HepG2 (cell line): ENCODE measurements at regions not wholly inside any gene's neighbourhood (a gene's known extent, or its start where the extent isn't known, plus 50 kb on each side); places are given as distances from the start of the nearest gene placed in this dataset.

ENCODE experiments used
- ASH2L ChIP-seq: fragments of 300-600, 200-600 bp; sonication (generic); IDR thresholded peaks from 2 replicates; pipeline ENCODE4 v1.7.0; 2017; ENCODE audit warnings: low read depth, mild to moderate bottlenecking, moderate library complexity, mixed read lengths, low read length; ENCODE audit not compliant: insufficient read length
- NFKB2 ChIP-seq: sonication (generic); formaldehyde crosslinking; IDR thresholded peaks from 2 replicates; pipeline ENCODE4 v1.4.0; 2020; ENCODE audit warnings: missing genetic modification reagents, borderline replicate concordance
- POLR2A ChIP-seq, 2 experiments: IDR thresholded peaks; 2 replicates each; pipeline ENCODE4 v1.6.1; 2011; ENCODE audit warnings: low read depth in 2 of 2, low read length in 2 of 2, mild to moderate bottlenecking in 1 of 2, moderate library complexity in 1 of 2; ENCODE audit not compliant: insufficient read depth in 1 of 2
- ZBTB40 ChIP-seq, 2 experiments: fragments of 450-650 bp in 1 of 2; sonication (generic) in 1 of 2; formaldehyde crosslinking in 1 of 2; IDR thresholded peaks; 2 replicates each; pipeline versions ENCODE4 v1.6.1 to v1.8.0; 2016 to 2022; ENCODE audit warnings: antibody characterized with exemption in 1 of 2, mild to moderate bottlenecking in 1 of 2, missing genetic modification reagents in 1 of 2
- ZNF337 ChIP-seq: sonication (generic); formaldehyde crosslinking; IDR thresholded peaks from 2 replicates; pipeline ENCODE4 v1.5.1; 2020; ENCODE audit warnings: missing genetic modification reagents, low read depth, mild to moderate bottlenecking, borderline replicate concordance
- ZNF562 ChIP-seq: sonication (generic); formaldehyde crosslinking; IDR thresholded peaks from 2 replicates; pipeline ENCODE4 v1.8.0; 2022; ENCODE audit warnings: missing genetic modification reagents, borderline replicate concordance
- ZNF772 ChIP-seq: sonication (generic); formaldehyde crosslinking; IDR thresholded peaks from 2 replicates; pipeline ENCODE4 v1.5.0; 2020; ENCODE audit warnings: mild to moderate bottlenecking, missing genetic modification reagents
- ZNF883 ChIP-seq: sonication (generic); formaldehyde crosslinking; IDR thresholded peaks from 2 replicates; pipeline ENCODE4 v1.5.1; 2020; ENCODE audit warnings: mild to moderate bottlenecking, missing genetic modification reagents; ENCODE audit errors: not compliant biosample characterization
- TF ChIP-seq, protein P1 (sequence below): sonication (generic); formaldehyde crosslinking; conservative IDR thresholded peaks from 2 replicates; pipeline ENCODE4 v1.4.0; 2020; ENCODE audit warnings: mild to moderate bottlenecking, missing genetic modification reagents, moderate library complexity
- TF ChIP-seq, protein P2 (sequence below): sonication (generic); formaldehyde crosslinking; IDR thresholded peaks from 2 replicates; pipeline ENCODE4 v1.9.0; 2021; ENCODE audit warnings: missing genetic modification reagents, mild to moderate bottlenecking, borderline replicate concordance
- TF ChIP-seq, protein P3 (sequence below): sonication (generic); formaldehyde crosslinking; IDR thresholded peaks from 2 replicates; pipeline ENCODE4 v1.5.0; 2020; ENCODE audit warnings: missing genetic modification reagents, mild to moderate bottlenecking, borderline replicate concordance

- TF ChIP-seq, protein P1, sequence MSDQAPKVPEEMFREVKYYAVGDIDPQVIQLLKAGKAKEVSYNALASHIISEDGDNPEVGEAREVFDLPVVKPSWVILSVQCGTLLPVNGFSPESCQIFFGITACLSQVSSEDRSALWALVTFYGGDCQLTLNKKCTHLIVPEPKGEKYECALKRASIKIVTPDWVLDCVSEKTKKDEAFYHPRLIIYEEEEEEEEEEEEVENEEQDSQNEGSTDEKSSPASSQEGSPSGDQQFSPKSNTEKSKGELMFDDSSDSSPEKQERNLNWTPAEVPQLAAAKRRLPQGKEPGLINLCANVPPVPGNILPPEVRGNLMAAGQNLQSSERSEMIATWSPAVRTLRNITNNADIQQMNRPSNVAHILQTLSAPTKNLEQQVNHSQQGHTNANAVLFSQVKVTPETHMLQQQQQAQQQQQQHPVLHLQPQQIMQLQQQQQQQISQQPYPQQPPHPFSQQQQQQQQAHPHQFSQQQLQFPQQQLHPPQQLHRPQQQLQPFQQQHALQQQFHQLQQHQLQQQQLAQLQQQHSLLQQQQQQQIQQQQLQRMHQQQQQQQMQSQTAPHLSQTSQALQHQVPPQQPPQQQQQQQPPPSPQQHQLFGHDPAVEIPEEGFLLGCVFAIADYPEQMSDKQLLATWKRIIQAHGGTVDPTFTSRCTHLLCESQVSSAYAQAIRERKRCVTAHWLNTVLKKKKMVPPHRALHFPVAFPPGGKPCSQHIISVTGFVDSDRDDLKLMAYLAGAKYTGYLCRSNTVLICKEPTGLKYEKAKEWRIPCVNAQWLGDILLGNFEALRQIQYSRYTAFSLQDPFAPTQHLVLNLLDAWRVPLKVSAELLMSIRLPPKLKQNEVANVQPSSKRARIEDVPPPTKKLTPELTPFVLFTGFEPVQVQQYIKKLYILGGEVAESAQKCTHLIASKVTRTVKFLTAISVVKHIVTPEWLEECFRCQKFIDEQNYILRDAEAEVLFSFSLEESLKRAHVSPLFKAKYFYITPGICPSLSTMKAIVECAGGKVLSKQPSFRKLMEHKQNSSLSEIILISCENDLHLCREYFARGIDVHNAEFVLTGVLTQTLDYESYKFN (CRISPR knock-in tag), result peak; percentile 88
- TF ChIP-seq ZNF883 (CRISPR knock-in tag) (no peak), ZNF562 (CRISPR knock-in tag) (no peak), ZBTB40 (IDR thresholded peaks at IDR 0.05) (no peak), ZBTB40 (CRISPR knock-in tag; IDR thresholded peaks at IDR 0.05) (peak; percentile 45; the same call in 1 of the 2 replicates), ASH2L (peak; percentile 50), ZNF772 (peak; percentile 95), POLR2A (IDR thresholded peaks at IDR 0.05; ENCODE audit: insufficient read depth in 1 of 2, low read depth in 2 of 2, low read length in 2 of 2) (peak in 1 of 2 experiments; percentile 75; a peak in 2 of 4 replicates), NFKB2 (no peak), ZNF337 (no peak)
- TF ChIP-seq, protein P2, sequence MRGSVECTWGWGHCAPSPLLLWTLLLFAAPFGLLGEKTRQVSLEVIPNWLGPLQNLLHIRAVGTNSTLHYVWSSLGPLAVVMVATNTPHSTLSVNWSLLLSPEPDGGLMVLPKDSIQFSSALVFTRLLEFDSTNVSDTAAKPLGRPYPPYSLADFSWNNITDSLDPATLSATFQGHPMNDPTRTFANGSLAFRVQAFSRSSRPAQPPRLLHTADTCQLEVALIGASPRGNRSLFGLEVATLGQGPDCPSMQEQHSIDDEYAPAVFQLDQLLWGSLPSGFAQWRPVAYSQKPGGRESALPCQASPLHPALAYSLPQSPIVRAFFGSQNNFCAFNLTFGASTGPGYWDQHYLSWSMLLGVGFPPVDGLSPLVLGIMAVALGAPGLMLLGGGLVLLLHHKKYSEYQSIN (CRISPR knock-in tag), result no peak
- TF ChIP-seq, protein P3, sequence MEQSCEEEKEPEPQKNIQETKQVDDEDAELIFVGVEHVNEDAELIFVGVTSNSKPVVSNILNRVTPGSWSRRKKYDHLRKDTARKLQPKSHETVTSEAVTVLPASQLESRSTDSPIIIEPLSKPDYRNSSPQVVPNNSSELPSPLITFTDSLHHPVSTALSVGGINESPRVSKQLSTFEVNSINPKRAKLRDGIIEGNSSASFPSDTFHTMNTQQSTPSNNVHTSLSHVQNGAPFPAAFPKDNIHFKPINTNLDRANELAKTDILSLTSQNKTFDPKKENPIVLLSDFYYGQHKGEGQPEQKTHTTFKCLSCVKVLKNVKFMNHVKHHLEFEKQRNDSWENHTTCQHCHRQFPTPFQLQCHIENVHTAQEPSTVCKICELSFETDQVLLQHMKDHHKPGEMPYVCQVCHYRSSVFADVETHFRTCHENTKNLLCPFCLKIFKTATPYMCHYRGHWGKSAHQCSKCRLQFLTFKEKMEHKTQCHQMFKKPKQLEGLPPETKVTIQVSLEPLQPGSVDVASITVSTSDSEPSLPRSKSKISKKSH (CRISPR knock-in tag), result no peak
These were observed 73.4 kb upstream of the UBL3 start (continued) for GRCh38 chr13:29923554-29924481.
